HG02623 (cell line): ENCODE measurements at regions not wholly inside any gene's neighbourhood (a gene's known extent, or its start where the extent isn't known, plus 50 kb on each side); places are given as distances from the start of the nearest gene placed in this dataset.

ENCODE experiments used
- ATAC-seq: cut with Tn5 transposase; IDR thresholded peaks from one replicate; pipeline ENCODE4 v1.9.1; 2021; ENCODE audit warnings: moderate library complexity; ENCODE audit not compliant: unreplicated experiment

- ATAC-seq, result no peak
These were observed 246.3 kb upstream of the TSHZ3 start for GRCh38 chr19:31595521-31595920.

GRCh38 chr19:31596751-31597150 is 247.5 kb upstream of the TSHZ3 start:
- ATAC-seq, result no peak

DNA sequence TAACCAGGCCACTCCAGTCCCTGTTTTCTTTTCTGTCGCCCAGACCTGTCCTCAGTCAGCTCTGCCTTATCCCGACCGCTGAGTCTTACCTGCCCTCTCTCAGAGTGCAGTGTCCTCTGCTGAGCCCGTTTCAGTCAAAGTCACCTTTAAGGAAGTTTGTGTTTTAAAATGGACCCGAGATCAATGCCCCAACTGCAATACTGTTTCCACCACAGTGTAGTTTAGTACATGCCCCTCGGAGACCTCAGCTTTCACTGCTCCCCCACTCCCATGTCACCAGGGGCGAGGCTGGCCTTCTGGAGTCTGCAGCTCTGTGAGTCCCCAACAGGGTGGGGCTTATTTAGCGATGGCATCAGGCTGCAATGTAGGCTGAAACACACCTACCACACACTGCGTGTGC is 248.4 kb upstream of the TSHZ3 start:
- no peak for ATAC-seq

- ATAC-seq, result no peak
These were observed 249.5 kb upstream of the TSHZ3 start for GRCh38 chr19:31598730-31599238.

DNA sequence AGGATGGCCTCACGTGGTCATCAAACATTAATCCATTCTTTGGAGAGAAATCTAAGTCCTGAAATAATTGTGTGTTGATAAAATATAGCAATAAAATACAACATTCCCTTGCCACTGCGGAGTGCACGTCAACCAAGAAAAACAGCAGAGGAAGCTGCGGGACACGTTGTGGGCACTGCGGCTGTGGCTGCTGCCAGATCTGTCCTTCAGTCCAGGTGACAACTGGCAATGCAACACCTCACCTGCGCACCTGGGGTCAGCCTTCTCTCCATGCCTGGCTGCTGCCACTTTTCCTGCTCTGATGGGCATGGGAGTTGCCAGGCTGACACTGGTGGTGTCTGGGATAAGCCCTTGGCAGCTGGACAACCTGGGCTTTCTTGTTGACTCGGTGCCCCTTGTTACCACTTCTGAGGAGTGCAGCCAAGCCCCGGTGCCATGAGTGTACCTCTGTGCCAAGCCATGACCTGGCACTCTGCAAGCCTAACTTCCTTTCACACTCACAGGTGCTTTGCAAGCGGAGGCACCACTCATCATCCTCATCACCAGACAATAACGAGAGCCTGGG is 251.6 kb upstream of the TSHZ3 start:
- no peak for ATAC-seq

DNA sequence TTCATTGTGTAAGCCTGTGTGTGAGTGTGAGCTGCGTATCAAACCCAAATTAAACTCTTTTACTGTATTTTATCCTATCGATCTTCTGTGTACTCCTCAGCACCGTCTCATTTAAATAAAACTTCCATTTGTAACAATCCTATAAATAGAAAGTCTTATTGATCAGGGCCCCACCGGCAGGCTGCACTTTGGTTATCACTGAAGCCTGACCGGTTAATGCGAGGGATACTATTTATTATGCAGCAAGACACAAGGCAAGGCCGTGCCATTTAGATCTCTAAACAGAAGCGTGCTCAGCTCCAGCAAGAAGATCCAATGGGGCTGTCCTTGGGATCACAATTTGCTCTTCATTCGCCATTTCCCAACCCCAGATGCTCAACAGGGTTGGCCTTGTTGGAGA is 252.6 kb upstream of the TSHZ3 start:
- ATAC-seq, result no peak

GRCh38 chr19:31602548-31602947 is 253.3 kb upstream of the TSHZ3 start:
- no peak for ATAC-seq

GRCh38 chr19:31604493-31605040 is 255.3 kb upstream of the TSHZ3 start:
- no peak for ATAC-seq

- no peak for ATAC-seq
These were observed 260.8 kb upstream of the TSHZ3 start for GRCh38 chr19:31610018-31610417.

GRCh38 chr19:31611046-31611877 is 262.0 kb upstream of the TSHZ3 start:
- ATAC-seq, result no peak

DNA sequence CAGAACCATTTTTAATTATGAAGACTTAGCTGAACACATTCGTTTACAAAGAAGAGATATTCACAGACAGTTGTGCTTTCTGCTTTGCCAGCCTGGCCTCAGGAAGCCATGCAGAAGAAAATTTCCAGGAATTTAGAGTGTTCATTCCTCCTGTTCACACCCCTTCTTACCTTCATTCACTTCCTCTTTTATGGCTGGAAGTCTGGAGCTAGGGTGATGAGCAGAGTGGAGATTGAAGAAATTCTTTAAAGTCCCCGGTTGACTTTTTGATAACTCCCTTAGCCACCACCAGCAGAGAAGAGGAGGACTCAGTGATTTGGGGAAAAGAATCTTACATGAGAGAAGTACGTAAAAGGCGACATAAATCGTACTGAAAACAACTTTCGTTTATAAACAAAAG is 263.6 kb upstream of the TSHZ3 start:
- no peak for ATAC-seq

GRCh38 chr19:31613683-31614219 is 264.5 kb upstream of the TSHZ3 start:
- no peak for ATAC-seq

DNA sequence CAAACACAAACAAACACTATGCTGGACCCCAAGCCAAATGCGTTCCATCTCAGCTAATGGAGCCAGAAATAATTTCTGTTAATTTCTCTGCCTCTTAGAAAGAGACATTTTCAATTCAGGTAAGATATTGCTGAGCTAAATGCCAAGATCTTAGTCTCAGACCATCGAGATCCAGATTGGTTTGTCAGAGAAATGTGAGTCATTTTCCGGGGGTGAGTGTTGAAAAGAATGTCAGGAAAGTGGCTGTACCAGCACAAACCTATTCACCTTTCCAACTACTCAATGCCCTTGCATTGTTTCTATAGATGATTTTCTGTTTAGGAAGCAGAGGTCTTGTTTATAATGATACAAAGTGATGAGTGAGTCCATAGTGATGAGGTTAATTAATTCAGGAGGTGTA is 266.8 kb upstream of the TSHZ3 start:
- ATAC-seq, result no peak

GRCh38 chr19:31617010-31617585 is 267.9 kb upstream of the TSHZ3 start:
- ATAC-seq, result no peak

DNA sequence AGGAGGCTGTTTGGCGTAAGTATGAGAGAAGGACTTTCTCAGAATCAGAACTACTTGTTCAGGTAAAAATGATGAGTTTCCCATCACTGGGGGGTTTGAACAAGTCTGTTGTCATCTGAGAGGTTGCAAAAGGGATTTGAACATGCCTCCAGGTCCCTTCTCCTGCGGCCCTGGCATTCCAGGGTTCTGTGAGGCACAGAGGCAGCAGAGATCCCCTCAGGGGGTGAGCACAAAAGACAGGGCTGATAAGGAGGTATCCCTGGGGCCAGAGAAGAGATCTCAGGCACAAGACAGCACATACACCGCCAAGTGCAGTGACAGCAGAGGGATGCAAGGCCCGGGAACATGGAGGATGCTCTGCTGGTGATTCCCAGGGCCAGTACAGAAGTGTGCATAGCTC is 275.8 kb upstream of the TSHZ3 start:
- no peak for ATAC-seq

DNA sequence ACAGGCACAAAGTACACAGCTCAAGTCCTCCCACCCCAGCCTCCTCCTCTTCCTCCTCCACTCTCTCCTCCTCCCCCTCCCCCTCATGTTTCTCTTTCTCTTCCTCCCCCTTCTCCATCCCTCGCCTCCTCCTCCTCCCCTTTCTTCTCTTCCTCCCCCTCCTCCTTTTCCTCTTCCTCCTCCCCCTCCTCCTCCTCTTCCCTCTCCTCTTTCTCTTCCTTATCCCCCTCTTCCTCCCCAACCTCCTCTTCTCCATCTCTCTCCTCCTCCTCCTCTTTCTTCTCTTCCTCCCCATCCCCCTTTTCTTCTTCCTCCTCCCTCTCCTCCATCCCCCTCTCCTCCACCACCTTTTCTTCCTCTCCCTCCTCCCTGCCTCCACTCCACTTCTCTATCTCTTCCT is 276.3 kb upstream of the TSHZ3 start:
- ATAC-seq, result no peak

DNA sequence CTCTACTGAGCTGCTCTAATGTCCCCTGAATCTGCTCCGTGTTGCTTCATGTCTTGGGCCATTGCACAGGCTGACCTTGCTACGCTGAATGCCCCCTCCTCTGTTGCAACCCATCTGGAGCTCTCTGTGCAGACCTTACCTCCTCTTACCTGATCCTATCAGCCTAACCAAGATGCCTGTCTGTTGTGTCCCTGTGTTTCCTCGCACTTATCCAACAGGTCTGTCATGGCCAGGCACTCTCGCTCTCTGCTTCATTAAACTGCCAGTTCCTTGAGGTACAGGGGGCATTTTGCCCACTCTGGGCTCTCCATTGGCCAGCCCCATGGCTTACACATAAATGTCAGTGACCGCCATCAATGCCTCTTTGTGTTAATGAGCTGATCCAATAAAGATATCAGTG is 277.7 kb upstream of the TSHZ3 start:
- no peak for ATAC-seq

- no peak for ATAC-seq
These were observed 278.6 kb upstream of the TSHZ3 start for GRCh38 chr19:31627620-31628365.

GRCh38 chr19:31629579-31630363 is 280.5 kb upstream of the TSHZ3 start:
- ATAC-seq, result no peak

GRCh38 chr19:31633014-31633413 is 283.8 kb upstream of the TSHZ3 start:
- no peak for ATAC-seq
